ENCODE measurements at regions not wholly inside any gene's neighbourhood (a gene's known extent, or its start where the extent isn't known, plus 50 kb on each side); places are given as distances from the start of the nearest gene placed in this dataset.

- TF ChIP-seq CBFB (CRISPR knock-in tag; IDR thresholded peaks at IDR 0.05) (no peak), RCOR1 (IDR thresholded peaks at IDR 0.05; ENCODE audit: borderline replicate concordance in 1 of 2, low read depth in 2 of 2, low read length in 2 of 2) (no peak), HSF4 (CRISPR knock-in tag; IDR thresholded peaks at IDR 0.05; ENCODE audit: borderline replicate concordance) (no peak)
- TF ChIP-seq, protein P1, sequence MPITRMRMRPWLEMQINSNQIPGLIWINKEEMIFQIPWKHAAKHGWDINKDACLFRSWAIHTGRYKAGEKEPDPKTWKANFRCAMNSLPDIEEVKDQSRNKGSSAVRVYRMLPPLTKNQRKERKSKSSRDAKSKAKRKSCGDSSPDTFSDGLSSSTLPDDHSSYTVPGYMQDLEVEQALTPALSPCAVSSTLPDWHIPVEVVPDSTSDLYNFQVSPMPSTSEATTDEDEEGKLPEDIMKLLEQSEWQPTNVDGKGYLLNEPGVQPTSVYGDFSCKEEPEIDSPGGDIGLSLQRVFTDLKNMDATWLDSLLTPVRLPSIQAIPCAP (CRISPR knock-in tag; IDR thresholded peaks at IDR 0.05; ENCODE audit: borderline replicate concordance), result no peak
- TF ChIP-seq, protein P2, sequence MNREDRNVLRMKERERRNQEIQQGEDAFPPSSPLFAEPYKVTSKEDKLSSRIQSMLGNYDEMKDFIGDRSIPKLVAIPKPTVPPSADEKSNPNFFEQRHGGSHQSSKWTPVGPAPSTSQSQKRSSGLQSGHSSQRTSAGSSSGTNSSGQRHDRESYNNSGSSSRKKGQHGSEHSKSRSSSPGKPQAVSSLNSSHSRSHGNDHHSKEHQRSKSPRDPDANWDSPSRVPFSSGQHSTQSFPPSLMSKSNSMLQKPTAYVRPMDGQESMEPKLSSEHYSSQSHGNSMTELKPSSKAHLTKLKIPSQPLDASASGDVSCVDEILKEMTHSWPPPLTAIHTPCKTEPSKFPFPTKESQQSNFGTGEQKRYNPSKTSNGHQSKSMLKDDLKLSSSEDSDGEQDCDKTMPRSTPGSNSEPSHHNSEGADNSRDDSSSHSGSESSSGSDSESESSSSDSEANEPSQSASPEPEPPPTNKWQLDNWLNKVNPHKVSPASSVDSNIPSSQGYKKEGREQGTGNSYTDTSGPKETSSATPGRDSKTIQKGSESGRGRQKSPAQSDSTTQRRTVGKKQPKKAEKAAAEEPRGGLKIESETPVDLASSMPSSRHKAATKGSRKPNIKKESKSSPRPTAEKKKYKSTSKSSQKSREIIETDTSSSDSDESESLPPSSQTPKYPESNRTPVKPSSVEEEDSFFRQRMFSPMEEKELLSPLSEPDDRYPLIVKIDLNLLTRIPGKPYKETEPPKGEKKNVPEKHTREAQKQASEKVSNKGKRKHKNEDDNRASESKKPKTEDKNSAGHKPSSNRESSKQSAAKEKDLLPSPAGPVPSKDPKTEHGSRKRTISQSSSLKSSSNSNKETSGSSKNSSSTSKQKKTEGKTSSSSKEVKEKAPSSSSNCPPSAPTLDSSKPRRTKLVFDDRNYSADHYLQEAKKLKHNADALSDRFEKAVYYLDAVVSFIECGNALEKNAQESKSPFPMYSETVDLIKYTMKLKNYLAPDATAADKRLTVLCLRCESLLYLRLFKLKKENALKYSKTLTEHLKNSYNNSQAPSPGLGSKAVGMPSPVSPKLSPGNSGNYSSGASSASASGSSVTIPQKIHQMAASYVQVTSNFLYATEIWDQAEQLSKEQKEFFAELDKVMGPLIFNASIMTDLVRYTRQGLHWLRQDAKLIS (CRISPR knock-in tag; IDR thresholded peaks at IDR 0.05), result no peak
Measured at GRCh38 chr7:38069052-38069451, 109.0 kb upstream of the STARD3NL start (continued).

DNA sequence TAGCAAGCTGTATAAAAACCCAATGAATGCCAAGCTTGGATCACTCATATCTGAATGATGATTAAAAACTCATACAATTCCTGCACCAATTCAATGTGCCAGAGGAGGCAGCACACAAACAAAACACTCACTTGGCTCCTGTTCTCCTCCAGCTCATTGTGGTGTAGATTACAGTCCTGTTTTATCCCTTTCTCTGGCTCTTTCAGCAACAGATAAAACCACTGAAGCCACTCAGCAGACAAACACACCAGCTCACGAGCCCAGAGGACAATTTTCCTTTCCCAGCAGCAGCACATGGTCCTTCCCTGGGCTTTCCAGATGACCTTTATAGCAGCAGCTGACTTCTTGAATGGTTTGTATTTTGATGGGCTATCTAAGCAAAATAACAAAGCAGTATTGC is 107.3 kb upstream of the STARD3NL start:
- intact Hi-C loops (cut with micrococcal nuclease), result no loop called here
- CTCF ChIA-PET (ENCODE audit: low intra/inter-chr PET ratio), result no interaction called here
- H3K27me3 ChIP-seq (ENCODE audit: control insufficient read depth in 2 of 2, insufficient read depth in 2 of 2, low read length in 2 of 2), result no peaks in the 10 kb centered on the region

More for the DNA sequence above, 107.3 kb upstream of the STARD3NL start:
- ATAC-seq, result peak; percentile 75
- in situ Hi-C loops (cut with MboI), result no loop called here
- Histone ChIP-seq H3K9me1 (ENCODE audit: control insufficient read depth, insufficient read depth, low read length) (no peaks in the 10 kb centered on the region), H4K20me1 (replicated peaks; ENCODE audit: control insufficient read depth, insufficient read depth, low read length) (no peaks in the 10 kb centered on the region), H3K27ac (ENCODE audit: extremely low read depth, low read depth, low read length) (no peak overlapping the region), H3K9me3 (replicated peaks; ENCODE audit: control insufficient read depth, insufficient read depth, low read depth, low read length) (no peaks in the 10 kb centered on the region), H3K4me2 (ENCODE audit: insufficient read depth, low read length) (no peak overlapping the region; the same call in 1 of the 2 replicates), H3K4me3 (no peak overlapping the region), H3K9ac (ENCODE audit: insufficient read depth in 1 of 2, low read depth in 2 of 2, low read length in 2 of 2) (no peak overlapping the region), H3K36me3 (ENCODE audit: control insufficient read depth, insufficient read depth, low read length) (no peaks in the 10 kb centered on the region), H3K4me1 (replicated peaks in 1 of 2; ENCODE audit: control insufficient read depth in 2 of 2, insufficient read depth in 2 of 2, low read length in 2 of 2) (peaks cover 0 to 11% of the 10 kb centered on the region in 2 experiments; a peak in 2 of 5 replicates), H3K79me2 (ENCODE audit: control insufficient read depth, insufficient read depth, low read length) (no peaks in the 10 kb centered on the region), H2AFZ (ENCODE audit: low read depth, low read length) (peak overlapping the region; percentile 56; the same call in 1 of the 2 replicates)
- 0% methylated on average over 1 of the region's 1 CpG for WGBS (ENCODE audit: insufficient coverage, low coverage, missing lambda C conversion rate)
- POLR2A ChIA-PET, result interaction anchor here (0.6 to 1.3 kb wide), 2 partner anchors 43 to 168 kb away, joined by 3 read pairs; no protein-coding TSS in a partner anchor
- BruUV-seq (replicated peaks), result no TSS peak
- FAIRE-seq, result peak; percentile 26
- peak; percentile 12 to 45 (median 26) for DNase-seq (ENCODE audit: extremely low read depth in 1 of 4, low spot score in 3 of 4)
- TF ChIP-seq, protein P3, sequence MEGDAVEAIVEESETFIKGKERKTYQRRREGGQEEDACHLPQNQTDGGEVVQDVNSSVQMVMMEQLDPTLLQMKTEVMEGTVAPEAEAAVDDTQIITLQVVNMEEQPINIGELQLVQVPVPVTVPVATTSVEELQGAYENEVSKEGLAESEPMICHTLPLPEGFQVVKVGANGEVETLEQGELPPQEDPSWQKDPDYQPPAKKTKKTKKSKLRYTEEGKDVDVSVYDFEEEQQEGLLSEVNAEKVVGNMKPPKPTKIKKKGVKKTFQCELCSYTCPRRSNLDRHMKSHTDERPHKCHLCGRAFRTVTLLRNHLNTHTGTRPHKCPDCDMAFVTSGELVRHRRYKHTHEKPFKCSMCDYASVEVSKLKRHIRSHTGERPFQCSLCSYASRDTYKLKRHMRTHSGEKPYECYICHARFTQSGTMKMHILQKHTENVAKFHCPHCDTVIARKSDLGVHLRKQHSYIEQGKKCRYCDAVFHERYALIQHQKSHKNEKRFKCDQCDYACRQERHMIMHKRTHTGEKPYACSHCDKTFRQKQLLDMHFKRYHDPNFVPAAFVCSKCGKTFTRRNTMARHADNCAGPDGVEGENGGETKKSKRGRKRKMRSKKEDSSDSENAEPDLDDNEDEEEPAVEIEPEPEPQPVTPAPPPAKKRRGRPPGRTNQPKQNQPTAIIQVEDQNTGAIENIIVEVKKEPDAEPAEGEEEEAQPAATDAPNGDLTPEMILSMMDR (IDR thresholded peaks at IDR 0.05 in 2 of 3, conservative IDR thresholded peaks at IDR 0.05 in 1 of 3; ENCODE audit: insufficient read depth in 2 of 3, low read depth in 1 of 3, low read length in 3 of 3), result peak; percentile 34 to 71 (median 53); a peak in 5 of 6 replicates
- TF ChIP-seq CBFA2T3 (IDR thresholded peaks at IDR 0.05) (peak; percentile 22; the same call in 1 of the 2 replicates), JUN (IDR thresholded peaks at IDR 0.05; ENCODE audit: borderline replicate concordance, low read depth, low read length) (no peak), JUN (CRISPR knock-in tag; IDR thresholded peaks at IDR 0.05; ENCODE audit: borderline replicate concordance) (no peak), RAD21 (CRISPR knock-in tag; conservative IDR thresholded peaks at IDR 0.05 in 1 of 2, IDR thresholded peaks at IDR 0.05 in 1 of 2) (0 out of 4 replicates have a peak, but pooled peaks of 1 of the 2 experiments have one; percentile 14), ZSCAN32 (CRISPR knock-in tag; IDR thresholded peaks at IDR 0.05) (no peak), ZFP36 (IDR thresholded peaks at IDR 0.05; ENCODE audit: low read depth, low read length, partially characterized antibody) (peak; percentile 14), BHLHE40 (IDR thresholded peaks at IDR 0.05; ENCODE audit: low read length) (peak; percentile 42; the same call in 1 of the 2 replicates)
